ENCODE measurements at regions not wholly inside any gene's neighbourhood (a gene's known extent, or its start where the extent isn't known, plus 50 kb on each side); places are given as distances from the start of the nearest gene placed in this dataset.

GRCh38 chr1:188988589-188988988 lies 1489.1 kb downstream of the BRINP3 start:
- Mint-ChIP-seq H3K27me3 (no peaks in the 10 kb centered on the region), H3K36me3 (ENCODE audit: insufficient read depth) (no peaks in the 10 kb centered on the region), H3K9me3 (ENCODE audit: low read depth) (peaks cover 2% of the 10 kb centered on the region), H3K27ac (no peak overlapping the region), H3K4me3 (ENCODE audit: low read depth) (no peak overlapping the region), H3K4me1 (ENCODE audit: low read depth) (peaks cover 4% of the 10 kb centered on the region)
- TF ChIP-seq CTCF (IDR thresholded peaks at IDR 0.05; ENCODE audit: unreplicated experiment), result no peak
- DNase-seq (ENCODE audit: low spot score, unreplicated experiment), result no peak

- H3K27ac Mint-ChIP-seq, result no peak overlapping the region
- no peak overlapping the region for H3K4me3 Mint-ChIP-seq (ENCODE audit: low read depth)
Measured at GRCh38 chr1:188991221-188991930, 1486.3 kb downstream of the BRINP3 start.

GRCh38 chr1:189007824-189008223 lies 1469.8 kb downstream of the BRINP3 start:
- Mint-ChIP-seq H3K36me3 (ENCODE audit: insufficient read depth) (no peaks in the 10 kb centered on the region), H3K27ac (no peak overlapping the region), H3K27me3 (no peaks in the 10 kb centered on the region), H3K4me1 (ENCODE audit: low read depth) (no peaks in the 10 kb centered on the region), H3K9me3 (ENCODE audit: low read depth) (no peaks in the 10 kb centered on the region), H3K4me3 (ENCODE audit: low read depth) (no peak overlapping the region)
- DNase-seq (ENCODE audit: low spot score, unreplicated experiment), result no peak
- TF ChIP-seq CTCF (IDR thresholded peaks at IDR 0.05; ENCODE audit: unreplicated experiment), result no peak

More at GRCh38 chr1:188991221-188991930, 1486.3 kb downstream of the BRINP3 start:
- Mint-ChIP-seq H3K4me1 (ENCODE audit: low read depth) (peaks cover 4% of the 10 kb centered on the region), H3K9me3 (ENCODE audit: low read depth) (no peaks in the 10 kb centered on the region), H3K27me3 (no peaks in the 10 kb centered on the region), H3K36me3 (ENCODE audit: insufficient read depth) (no peaks in the 10 kb centered on the region)
- no peak for TF ChIP-seq CTCF (IDR thresholded peaks at IDR 0.05; ENCODE audit: unreplicated experiment)
- no peak for DNase-seq (ENCODE audit: low spot score, unreplicated experiment)

GRCh38 chr1:189021577-189021976 lies 1456.1 kb downstream of the BRINP3 start:
- H3K4me3 Mint-ChIP-seq (ENCODE audit: low read depth), result no peak overlapping the region
- no peaks in the 10 kb centered on the region for H3K36me3 Mint-ChIP-seq (ENCODE audit: insufficient read depth)
- H3K4me1 Mint-ChIP-seq (ENCODE audit: low read depth), result no peaks in the 10 kb centered on the region
- H3K27me3 Mint-ChIP-seq, result no peaks in the 10 kb centered on the region
- no peak overlapping the region for H3K27ac Mint-ChIP-seq
- no peak for TF ChIP-seq CTCF (IDR thresholded peaks at IDR 0.05; ENCODE audit: unreplicated experiment)
- H3K9me3 Mint-ChIP-seq (ENCODE audit: low read depth), result peaks cover 9% of the 10 kb centered on the region
- no peak for DNase-seq (ENCODE audit: low spot score, unreplicated experiment)

GRCh38 chr1:189022015-189022414 lies 1455.6 kb downstream of the BRINP3 start:
- TF ChIP-seq CTCF (IDR thresholded peaks at IDR 0.05; ENCODE audit: unreplicated experiment), result no peak
- no peak for DNase-seq (ENCODE audit: low spot score, unreplicated experiment)
- Mint-ChIP-seq H3K9me3 (ENCODE audit: low read depth) (peaks cover 5% of the 10 kb centered on the region), H3K27me3 (no peaks in the 10 kb centered on the region), H3K36me3 (ENCODE audit: insufficient read depth) (no peaks in the 10 kb centered on the region), H3K27ac (no peak overlapping the region), H3K4me3 (ENCODE audit: low read depth) (no peak overlapping the region), H3K4me1 (ENCODE audit: low read depth) (no peaks in the 10 kb centered on the region)

Measured in progenitor cell of endocrine pancreas (in vitro differentiated cells).